B cell (primary cell): ENCODE measurements at regions not wholly inside any gene's neighbourhood (a gene's known extent, or its start where the extent isn't known, plus 50 kb on each side); places are given as distances from the start of the nearest gene placed in this dataset.

ENCODE experiments used
- ATAC-seq: fragments of 200-7000 bp; cut with Tn5 transposase; one replicate; pipeline ENCODE4 v1.10.0; 2021; ENCODE audit warnings: low read depth, mild to moderate bottlenecking, moderate number of reproducible peaks, moderate library complexity
- CTCF ChIA-PET: fragments of 350-600 bp; sonication (Branson Sonifier 250); formaldehyde crosslinking; loops from one replicate; lab custom pipeline; 2021; ENCODE audit warnings: antibody characterized with exemption, inconsistent platforms; lab: Charles Lee
- POLR2A ChIA-PET: fragments of 350-600 bp; sonication (Branson Sonifier 250); formaldehyde crosslinking; loops from one replicate; lab custom pipeline; 2021; ENCODE audit warnings: antibody characterized with exemption; lab: Charles Lee
- DNase-seq: peaks from one replicate; pipeline ENCODE4 v3.0.0; 2013
- H2AFZ ChIP-seq: 2 replicates; pipeline ENCODE4 v1.6.1; 2012; ENCODE audit warnings: mild to moderate bottlenecking, low read depth, low read length; ENCODE audit not compliant: insufficient read depth, poor library complexity, severe bottlenecking
- H3K27ac ChIP-seq, 2 donors: 1 replicate in 1 of 2; 2 replicates in 1 of 2; pipeline ENCODE4 v1.5.1; 2012 to 2013; ENCODE audit warnings: low read length in 2 of 2, mild to moderate bottlenecking in 2 of 2, moderate library complexity in 1 of 2
- H3K27me3 ChIP-seq, 4 experiments: fragments of 200-600 bp in 1 of 4; sonication (generic) in 1 of 4; replicated peaks in 1 of 4; 1 replicate in 2 of 4; 2 replicates in 2 of 4; pipeline versions ENCODE4 v1.6.1 to v1.7.0; 2013 to 2016; ENCODE audit warnings: low read length in 3 of 4, mild to moderate bottlenecking in 2 of 4, mixed read lengths in 1 of 4, moderate library complexity in 1 of 4; ENCODE audit not compliant: insufficient read depth in 4 of 4, control insufficient read depth in 3 of 4; ENCODE audit errors: control extremely low read depth in 1 of 4
- H3K36me3 ChIP-seq, 2 experiments: replicated peaks in 1 of 2; 1 replicate in 1 of 2; 2 replicates in 1 of 2; pipeline versions ENCODE4 v1.6.1 to v1.7.1; 2013; ENCODE audit warnings: low read length in 1 of 2; ENCODE audit not compliant: insufficient read depth in 2 of 2, control insufficient read depth in 1 of 2; ENCODE audit errors: control extremely low read depth in 1 of 2, extremely low read depth in 1 of 2
- H3K4me1 ChIP-seq, 2 donors: fragments of 200-600 bp in 1 of 2; sonication (generic) in 1 of 2; 1 replicate in 1 of 2; 2 replicates in 1 of 2; pipeline versions ENCODE4 v1.5.1 to v1.6.1; 2013 to 2017; ENCODE audit warnings: low read length in 2 of 2; ENCODE audit not compliant: control insufficient read depth in 2 of 2, insufficient read depth in 2 of 2
- H3K4me2 ChIP-seq: replicated peaks from 2 replicates; pipeline ENCODE3; 2012; ENCODE audit warnings: mild to moderate bottlenecking, low read depth, low read length; ENCODE audit not compliant: poor library complexity, severe bottlenecking
- H3K4me3 ChIP-seq, 5 experiments: fragments of 200-600 bp in 1 of 5; sonication (generic) in 1 of 5; 1 replicate in 3 of 5; 2 replicates in 2 of 5; pipeline versions ENCODE4 v1.5.1 to v1.7.0; 2011 to 2016; ENCODE audit warnings: low read length in 4 of 5, mild to moderate bottlenecking in 4 of 5, low read depth in 2 of 5, control low read depth in 1 of 5, moderate library complexity in 1 of 5; ENCODE audit not compliant: insufficient read depth in 1 of 5; ENCODE audit errors: control extremely low read depth in 1 of 5, extremely low read depth in 1 of 5
- H3K79me2 ChIP-seq: fragments of 200-600 bp; sonication (generic); one replicate; pipeline ENCODE4 v1.6.0; 2016; ENCODE audit warnings: low read length; ENCODE audit not compliant: control insufficient read depth, insufficient read depth
- H3K9ac ChIP-seq: fragments of 200-600 bp; sonication (generic); 2 replicates; pipeline ENCODE4 v1.6.1; 2017; ENCODE audit warnings: mild to moderate bottlenecking, low read length, moderate library complexity
- H3K9me3 ChIP-seq, 3 donors: one replicate each; pipeline versions ENCODE4 v1.6.1 to v1.7.1; 2013; ENCODE audit warnings: low read length in 2 of 3; ENCODE audit not compliant: control insufficient read depth in 2 of 3, insufficient read depth in 1 of 3; ENCODE audit errors: control extremely low read depth in 1 of 3
- H4K20me1 ChIP-seq: 2 replicates; pipeline ENCODE4 v1.6.0; 2012; ENCODE audit warnings: mild to moderate bottlenecking, low read length; ENCODE audit not compliant: insufficient read depth, control insufficient read depth, poor library complexity, severe bottlenecking
- H3K27ac Mint-ChIP-seq: one replicate; pipeline ENCODE4 v1.8.0; 2021; ENCODE audit warnings: mixed read lengths
- H3K27me3 Mint-ChIP-seq: one replicate; pipeline ENCODE4 v1.8.0; 2021; ENCODE audit warnings: mixed read lengths
- H3K4me1 Mint-ChIP-seq: one replicate; pipeline ENCODE4 v1.8.0; 2021; ENCODE audit warnings: mixed read lengths
- H3K4me3 Mint-ChIP-seq: one replicate; pipeline ENCODE4 v1.8.0; 2021; ENCODE audit warnings: mixed read lengths
- H3K9me3 Mint-ChIP-seq: one replicate; pipeline ENCODE4 v1.8.0; 2022; ENCODE audit warnings: mixed read lengths; ENCODE audit not compliant: insufficient read depth
- EZH2 ChIP-seq: IDR thresholded peaks from 2 replicates; pipeline ENCODE4 v1.6.1; 2012; ENCODE audit warnings: borderline replicate concordance, low read depth, mild to moderate bottlenecking, moderate library complexity, low read length; ENCODE audit not compliant: insufficient read depth, poor library complexity, severe bottlenecking
- WGBS: methylation state at CpG from one replicate; pipeline ENCODE4 v1.1.5; 2013; ENCODE audit warnings: missing lambda C conversion rate; ENCODE audit not compliant: insufficient coverage; 5-methylcytosine and 5-hydroxymethylcytosine counted together
- intact Hi-C: fragments of 100-400 bp; cut with micrococcal nuclease; formaldehyde crosslinking; loops from one replicate; pipeline ENCODE4 v1.10.0; 2022
- TF ChIP-seq, protein P1 (sequence below): fragments of 200-600 bp; IDR thresholded peaks from one replicate; pipeline ENCODE4 v1.8.0; 2022; ENCODE audit warnings: antibody characterized with exemption, mild to moderate bottlenecking

DNA sequence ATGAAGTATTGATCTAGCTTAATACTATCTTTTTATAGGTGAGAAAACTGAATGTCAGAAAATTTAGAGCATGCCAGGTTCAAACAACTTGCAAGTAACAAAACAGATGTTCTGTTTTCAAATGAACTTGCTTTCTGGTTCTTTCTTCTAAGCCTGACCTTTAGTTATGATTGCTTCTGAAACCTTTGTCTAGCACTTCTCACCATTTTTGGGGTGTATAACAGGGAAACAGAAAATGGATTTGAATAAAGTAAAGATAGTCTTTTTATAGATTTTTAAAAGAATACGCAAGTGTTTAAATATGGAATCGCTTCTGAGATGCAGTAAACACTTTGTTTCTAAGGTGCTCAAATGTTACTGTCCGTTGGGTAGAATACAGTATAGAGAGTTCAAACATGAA, 687.2 kb upstream of the CPEB2 start:
- no peaks in the 10 kb centered on the region for H4K20me1 ChIP-seq
- H3K36me3 ChIP-seq = no peaks in the 10 kb centered on the region
- TF ChIP-seq, protein P1, sequence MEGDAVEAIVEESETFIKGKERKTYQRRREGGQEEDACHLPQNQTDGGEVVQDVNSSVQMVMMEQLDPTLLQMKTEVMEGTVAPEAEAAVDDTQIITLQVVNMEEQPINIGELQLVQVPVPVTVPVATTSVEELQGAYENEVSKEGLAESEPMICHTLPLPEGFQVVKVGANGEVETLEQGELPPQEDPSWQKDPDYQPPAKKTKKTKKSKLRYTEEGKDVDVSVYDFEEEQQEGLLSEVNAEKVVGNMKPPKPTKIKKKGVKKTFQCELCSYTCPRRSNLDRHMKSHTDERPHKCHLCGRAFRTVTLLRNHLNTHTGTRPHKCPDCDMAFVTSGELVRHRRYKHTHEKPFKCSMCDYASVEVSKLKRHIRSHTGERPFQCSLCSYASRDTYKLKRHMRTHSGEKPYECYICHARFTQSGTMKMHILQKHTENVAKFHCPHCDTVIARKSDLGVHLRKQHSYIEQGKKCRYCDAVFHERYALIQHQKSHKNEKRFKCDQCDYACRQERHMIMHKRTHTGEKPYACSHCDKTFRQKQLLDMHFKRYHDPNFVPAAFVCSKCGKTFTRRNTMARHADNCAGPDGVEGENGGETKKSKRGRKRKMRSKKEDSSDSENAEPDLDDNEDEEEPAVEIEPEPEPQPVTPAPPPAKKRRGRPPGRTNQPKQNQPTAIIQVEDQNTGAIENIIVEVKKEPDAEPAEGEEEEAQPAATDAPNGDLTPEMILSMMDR = no peak
- no peak for TF ChIP-seq EZH2
- no peak overlapping the region for H3K4me3 ChIP-seq
- ChIA-PET CTCF (no interaction called here), POLR2A (no interaction called here)
- no peak overlapping the region for H3K27ac ChIP-seq
- Mint-ChIP-seq H3K27ac (no peak overlapping the region), H3K4me1 (peaks cover 11% of the 10 kb centered on the region), H3K27me3 (no peaks in the 10 kb centered on the region), H3K4me3 (no peak overlapping the region), H3K9me3 (no peaks in the 10 kb centered on the region)
- intact Hi-C loops = no loop called here
- H2AFZ ChIP-seq = no peak overlapping the region
- no peaks in the 10 kb centered on the region for H3K9me3 ChIP-seq
- no peaks in the 10 kb centered on the region for H3K79me2 ChIP-seq
- H3K9ac ChIP-seq = no peak overlapping the region
- H3K4me1 ChIP-seq = peaks cover 5 to 8% of the 10 kb centered on the region in 2 donors
- no peak overlapping the region for H3K4me2 ChIP-seq
- WGBS = no CpG with 5 or more reads among the region's 3 CpGs
- no peaks in the 10 kb centered on the region for H3K27me3 ChIP-seq
- DNase-seq (no peak), ATAC-seq (no peak)

DNA sequence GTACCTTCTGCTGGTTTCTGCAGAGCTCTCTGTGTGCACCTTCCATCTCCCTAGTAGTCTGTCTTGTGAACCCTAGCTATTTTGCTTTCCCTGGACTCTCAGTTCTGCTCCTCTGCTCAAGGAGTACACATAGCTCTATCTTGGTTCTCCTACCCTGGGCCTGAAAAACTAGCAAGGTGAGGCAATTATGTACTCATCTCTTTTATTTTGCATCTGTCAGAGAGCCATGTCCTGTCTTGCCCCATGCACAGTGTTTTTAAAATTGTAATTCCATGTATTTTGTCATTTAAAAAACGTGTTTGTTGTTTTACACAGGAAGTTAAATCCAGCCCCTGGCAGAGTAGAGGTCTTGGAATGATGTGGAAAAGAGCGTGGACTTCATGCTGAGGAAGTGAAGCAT, 684.9 kb upstream of the CPEB2 start:
- intact Hi-C loops = no loop called here
- no peak for ATAC-seq
- Histone ChIP-seq H3K27me3 (no peaks in the 10 kb centered on the region), H3K4me1 (peaks cover 5 to 6% of the 10 kb centered on the region in 2 donors), H4K20me1 (no peaks in the 10 kb centered on the region), H3K4me2 (no peak overlapping the region), H3K79me2 (no peaks in the 10 kb centered on the region), H2AFZ (no peak overlapping the region), H3K9me3 (no peaks in the 10 kb centered on the region), H3K4me3 (no peak overlapping the region), H3K27ac (no peak overlapping the region), H3K9ac (no peak overlapping the region), H3K36me3 (no peaks in the 10 kb centered on the region)
- TF ChIP-seq, protein P1 = no peak
- TF ChIP-seq EZH2 = no peak
- POLR2A ChIA-PET = no interaction called here
- H3K4me3 Mint-ChIP-seq = no peak overlapping the region
- peaks cover 10% of the 10 kb centered on the region for H3K4me1 Mint-ChIP-seq
- DNase-seq = no peak
- WGBS = 93% methylated on average over 2 of the region's 2 CpGs
- no peak overlapping the region for H3K27ac Mint-ChIP-seq
- CTCF ChIA-PET = no interaction called here
- H3K27me3 Mint-ChIP-seq = no peaks in the 10 kb centered on the region
- H3K9me3 Mint-ChIP-seq = no peaks in the 10 kb centered on the region
